Tibial nerve (tissue), 3 donors: ENCODE measurements at regions not wholly inside any gene's neighbourhood (a gene's known extent, or its start where the extent isn't known, plus 50 kb on each side); places are given as distances from the start of the nearest gene placed in this dataset.

ENCODE experiments used
- CTCF ChIP-seq, 5 experiments: fragments of 200-600 bp in 3 of 5; fragments of 450-650 bp in 2 of 5; sonication (generic) in 3 of 5; IDR thresholded peaks; one replicate each; pipeline ENCODE4 v1.5.1; 2016 to 2019; ENCODE audit warnings: antibody characterized with exemption in 5 of 5, mild to moderate bottlenecking in 3 of 5, moderate library complexity in 2 of 5
- POLR2A ChIP-seq, 2 donors: fragments of 450-650 bp; IDR thresholded peaks; one replicate each; pipeline ENCODE4 v1.6.1; 2017; ENCODE audit warnings: antibody characterized with exemption in 2 of 2, mild to moderate bottlenecking in 2 of 2, moderate library complexity in 2 of 2

- no peak for TF ChIP-seq POLR2A (IDR thresholded peaks at IDR 0.05)
- no peak for TF ChIP-seq CTCF (IDR thresholded peaks at IDR 0.05)
Observed at GRCh38 chr18:67232406-67232805, 284.1 kb downstream of the DSEL start.
